ENCODE measurements at regions not wholly inside any gene's neighbourhood (a gene's known extent, or its start where the extent isn't known, plus 50 kb on each side); places are given as distances from the start of the nearest gene placed in this dataset.

GRCh38 chr2:234601213-234601612, 104.3 kb upstream of the ARL4C start:
- no peaks in the 10 kb centered on the region for H3K9me3 ChIP-seq (ENCODE audit: control insufficient read depth, insufficient read depth, low read depth, low read length)
- no peak overlapping the region for H3K27ac ChIP-seq (ENCODE audit: extremely low read depth, low read depth, low read length)
- CTCF ChIA-PET: interaction anchor here (1.0 to 1.1 kb wide), 2 partner anchors 9 to 516 kb away, joined by 3 read pairs; no protein-coding TSS in a partner anchor
- H3K36me3 ChIP-seq (ENCODE audit: control insufficient read depth in 2 of 2, insufficient read depth in 1 of 2, low read length in 2 of 2): no peaks in the 10 kb centered on the region
- H3K4me3 ChIP-seq (ENCODE audit: low read depth, low read length): no peak overlapping the region
- no peak for TF ChIP-seq ZNF239 (tag by site-specific recombination; IDR thresholded peaks at IDR 0.05)
- TF ChIP-seq, protein P1, sequence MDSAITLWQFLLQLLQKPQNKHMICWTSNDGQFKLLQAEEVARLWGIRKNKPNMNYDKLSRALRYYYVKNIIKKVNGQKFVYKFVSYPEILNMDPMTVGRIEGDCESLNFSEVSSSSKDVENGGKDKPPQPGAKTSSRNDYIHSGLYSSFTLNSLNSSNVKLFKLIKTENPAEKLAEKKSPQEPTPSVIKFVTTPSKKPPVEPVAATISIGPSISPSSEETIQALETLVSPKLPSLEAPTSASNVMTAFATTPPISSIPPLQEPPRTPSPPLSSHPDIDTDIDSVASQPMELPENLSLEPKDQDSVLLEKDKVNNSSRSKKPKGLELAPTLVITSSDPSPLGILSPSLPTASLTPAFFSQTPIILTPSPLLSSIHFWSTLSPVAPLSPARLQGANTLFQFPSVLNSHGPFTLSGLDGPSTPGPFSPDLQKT (IDR thresholded peaks at IDR 0.05; ENCODE audit: borderline replicate concordance, low read depth, low read length): no peak
- TF ChIP-seq, protein P2, sequence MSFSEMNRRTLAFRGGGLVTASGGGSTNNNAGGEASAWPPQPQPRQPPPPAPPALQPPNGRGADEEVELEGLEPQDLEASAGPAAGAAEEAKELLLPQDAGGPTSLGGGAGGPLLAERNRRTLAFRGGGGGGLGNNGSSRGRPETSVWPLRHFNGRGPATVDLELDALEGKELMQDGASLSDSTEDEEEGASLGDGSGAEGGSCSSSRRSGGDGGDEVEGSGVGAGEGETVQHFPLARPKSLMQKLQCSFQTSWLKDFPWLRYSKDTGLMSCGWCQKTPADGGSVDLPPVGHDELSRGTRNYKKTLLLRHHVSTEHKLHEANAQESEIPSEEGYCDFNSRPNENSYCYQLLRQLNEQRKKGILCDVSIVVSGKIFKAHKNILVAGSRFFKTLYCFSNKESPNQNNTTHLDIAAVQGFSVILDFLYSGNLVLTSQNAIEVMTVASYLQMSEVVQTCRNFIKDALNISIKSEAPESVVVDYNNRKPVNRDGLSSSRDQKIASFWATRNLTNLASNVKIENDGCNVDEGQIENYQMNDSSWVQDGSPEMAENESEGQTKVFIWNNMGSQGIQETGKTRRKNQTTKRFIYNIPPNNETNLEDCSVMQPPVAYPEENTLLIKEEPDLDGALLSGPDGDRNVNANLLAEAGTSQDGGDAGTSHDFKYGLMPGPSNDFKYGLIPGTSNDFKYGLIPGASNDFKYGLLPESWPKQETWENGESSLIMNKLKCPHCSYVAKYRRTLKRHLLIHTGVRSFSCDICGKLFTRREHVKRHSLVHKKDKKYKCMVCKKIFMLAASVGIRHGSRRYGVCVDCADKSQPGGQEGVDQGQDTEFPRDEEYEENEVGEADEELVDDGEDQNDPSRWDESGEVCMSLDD (tag by site-specific recombination; IDR thresholded peaks at IDR 0.05): no peak
- no peak for TF ChIP-seq ZSCAN5A (tag by site-specific recombination; IDR thresholded peaks at IDR 0.05)
- TF ChIP-seq ZNF521 (tag by site-specific recombination; IDR thresholded peaks at IDR 0.05): no peak
- no peak for TF ChIP-seq ZIC2 (tag by site-specific recombination; IDR thresholded peaks at IDR 0.05)
- POLR2A ChIA-PET: no interaction called here
- H3K4me1 ChIP-seq (ENCODE audit: control insufficient read depth, insufficient read depth, low read length): no peaks in the 10 kb centered on the region

- no peaks in the 10 kb centered on the region for H3K9me3 ChIP-seq (ENCODE audit: control insufficient read depth, insufficient read depth, low read depth, low read length)
- H3K36me3 ChIP-seq (ENCODE audit: control insufficient read depth in 2 of 2, insufficient read depth in 1 of 2, low read length in 2 of 2): no peaks in the 10 kb centered on the region
- CTCF ChIA-PET: interaction anchor here (1.6 to 1.9 kb wide), 2 partner anchors 14 to 52 kb away, joined by 5 to 6 read pairs; no protein-coding TSS in a partner anchor
- H3K4me1 ChIP-seq (ENCODE audit: control insufficient read depth, insufficient read depth, low read length): no peaks in the 10 kb centered on the region
- H3K4me3 ChIP-seq (ENCODE audit: low read depth, low read length): no peak overlapping the region
- POLR2A ChIA-PET: no interaction called here
- H3K27ac ChIP-seq (ENCODE audit: extremely low read depth, low read depth, low read length): no peak overlapping the region
- TF ChIP-seq ZNF654 (tag by site-specific recombination; IDR thresholded peaks at IDR 0.05; ENCODE audit: low read depth): no peak
- TF ChIP-seq ZNF292 (tag by site-specific recombination; IDR thresholded peaks at IDR 0.05; ENCODE audit: borderline replicate concordance, low read depth): no peak
- no peak for TF ChIP-seq ZNF843 (tag by site-specific recombination; IDR thresholded peaks at IDR 0.05)
- no peak for TF ChIP-seq ZNF561 (tag by site-specific recombination; IDR thresholded peaks at IDR 0.05; ENCODE audit: borderline replicate concordance)
- no peak for TF ChIP-seq ZNF426 (tag by site-specific recombination; IDR thresholded peaks at IDR 0.05)
- TF ChIP-seq MZF1 (tag by site-specific recombination; IDR thresholded peaks at IDR 0.05; ENCODE audit: borderline replicate concordance): no peak
- TF ChIP-seq KLF10 (tag by site-specific recombination; IDR thresholded peaks at IDR 0.05): no peak
- TF ChIP-seq ZNF626 (tag by site-specific recombination; IDR thresholded peaks at IDR 0.05): no peak
- TF ChIP-seq ZNF132 (tag by site-specific recombination; IDR thresholded peaks at IDR 0.05; ENCODE audit: borderline replicate concordance): no peak
- TF ChIP-seq ZNF571 (tag by site-specific recombination; IDR thresholded peaks at IDR 0.05): no peak
- no peak for TF ChIP-seq ZNF488 (tag by site-specific recombination; IDR thresholded peaks at IDR 0.05)
- no peak for TF ChIP-seq ZNF2 (tag by site-specific recombination; IDR thresholded peaks at IDR 0.05)
- no peak for TF ChIP-seq TRIM28 (IDR thresholded peaks at IDR 0.05; ENCODE audit: borderline replicate concordance, low read length)
- TF ChIP-seq ZSCAN18 (tag by site-specific recombination; IDR thresholded peaks at IDR 0.05): no peak
- TF ChIP-seq ZNF274 (IDR thresholded peaks at IDR 0.05; ENCODE audit: low read length): no peak
- no peak for TF ChIP-seq ZNF274 (tag by site-specific recombination; IDR thresholded peaks at IDR 0.05; ENCODE audit: borderline replicate concordance)
- TF ChIP-seq PRDM2 (tag by site-specific recombination; IDR thresholded peaks at IDR 0.05; ENCODE audit: borderline replicate concordance): no peak
These were observed 100.6 kb upstream of the ARL4C start for GRCh38 chr2:234597576-234597861.

Measured in HEK293 (cell line).